ENCODE measurements at regions not wholly inside any gene's neighbourhood (a gene's known extent, or its start where the extent isn't known, plus 50 kb on each side); places are given as distances from the start of the nearest gene placed in this dataset.

GRCh38 chr7:13078105-13078504 lies 390.7 kb downstream of the ARL4A start:
- TF ChIP-seq EZH2phosphoT487 (IDR thresholded peaks at IDR 0.05; ENCODE audit: insufficient read depth, low read depth) (no peak), EZH2 (IDR thresholded peaks at IDR 0.05; ENCODE audit: insufficient read depth, poor library complexity, severe bottlenecking) (no peak)

All from GM23248 (cell line).